A673 (cell line): ENCODE measurements at regions not wholly inside any gene's neighbourhood (a gene's known extent, or its start where the extent isn't known, plus 50 kb on each side); places are given as distances from the start of the nearest gene placed in this dataset.
A peak's percentile ranks its signal among the peaks of the same experiment; 100 is the strongest.

Experiments
- BruUV-seq: library from RNA; stranded (reverse); fragments of 400-500 nt; replicated peaks from 2 replicates; lab custom pipeline; 2021; lab: Mats Ljungman, UMichigan
- CTCF ChIA-PET: fragments of 300-600 bp; sonication (Branson Sonifier 250); formaldehyde crosslinking; loops from one replicate; lab custom pipeline; 2022; ENCODE audit warnings: antibody characterized with exemption; lab: Charles Lee
- POLR2A ChIA-PET: fragments of 300-600 bp; sonication (Branson Sonifier 250); formaldehyde crosslinking; loops from one replicate; lab custom pipeline; 2022; ENCODE audit warnings: antibody characterized with exemption; ENCODE audit not compliant: low non-redundant PET; lab: Charles Lee
- DNase-seq: peaks from one replicate; pipeline ENCODE4 v3.0.0-alpha.2; 2015; ENCODE audit warnings: low spot score
- H3K27ac ChIP-seq: fragments of 200-600 bp; sonication (generic); 2 replicates; pipeline ENCODE4 v1.5.1; 2016; ENCODE audit warnings: mixed run types, low read depth, mild to moderate bottlenecking, mixed read lengths, antibody characterized with exemption, low read length; ENCODE audit not compliant: poor library complexity, severe bottlenecking
- H3K27me3 ChIP-seq: fragments of 200-600 bp; sonication (generic); replicated peaks from 2 replicates; pipeline ENCODE4 v1.6.1; 2017; ENCODE audit warnings: mixed run types, low read depth, mild to moderate bottlenecking, mixed read lengths, antibody characterized with exemption, low read length; ENCODE audit not compliant: insufficient read depth, poor library complexity
- H3K36me3 ChIP-seq: fragments of 200-600 bp; sonication (generic); 2 replicates; pipeline ENCODE4 v1.6.1; 2016; ENCODE audit warnings: mixed run types, mild to moderate bottlenecking, mixed read lengths, antibody characterized with exemption, low read length; ENCODE audit not compliant: insufficient read depth, poor library complexity, severe bottlenecking
- H3K4me1 ChIP-seq: fragments of 200-600 bp; sonication (generic); 2 replicates; pipeline ENCODE4 v1.6.1; 2017; ENCODE audit warnings: mixed run types, mild to moderate bottlenecking, mixed read lengths, antibody characterized with exemption, low read length; ENCODE audit not compliant: insufficient read depth, poor library complexity, severe bottlenecking
- H3K4me3 ChIP-seq: fragments of 200-600 bp; sonication (generic); 2 replicates; pipeline ENCODE4 v1.5.1; 2016; ENCODE audit warnings: low read depth, mixed run types, mild to moderate bottlenecking, mixed read lengths, low read length; ENCODE audit not compliant: poor library complexity, severe bottlenecking
- H3K9me3 ChIP-seq: fragments of 200-600 bp; sonication (generic); 2 replicates; pipeline ENCODE4 v1.6.1; 2016; ENCODE audit warnings: mixed run types, low read depth, mild to moderate bottlenecking, mixed read lengths, antibody characterized with exemption, low read length; ENCODE audit not compliant: poor library complexity, severe bottlenecking
- CTCF ChIP-seq: fragments of 300-800, 200-600 bp; sonication (generic); conservative IDR thresholded peaks from 2 replicates; pipeline ENCODE4 v1.5.1; 2017; ENCODE audit warnings: low read depth, mild to moderate bottlenecking, antibody characterized with exemption, low read length, moderate library complexity, mixed read lengths
- EZH2 ChIP-seq: fragments of 200-600 bp; sonication (generic); IDR thresholded peaks from 2 replicates; pipeline ENCODE4 v1.6.1; 2017; ENCODE audit warnings: borderline replicate concordance, low read depth, mild to moderate bottlenecking, mixed read lengths, antibody characterized with exemption, low read length; ENCODE audit not compliant: poor library complexity, severe bottlenecking
- intact Hi-C: fragments of 100-400 bp; cut with micrococcal nuclease; formaldehyde crosslinking; loops from one replicate; pipeline ENCODE4 v1.10.0; 2022; ENCODE audit not compliant: unreplicated experiment

- ChIA-PET CTCF (no interaction called here), POLR2A (no interaction called here)
- intact Hi-C loops: no loop called here
- no peak overlapping the region for H3K27ac ChIP-seq
- no TSS peak for BruUV-seq
- no peaks in the 10 kb centered on the region for H3K36me3 ChIP-seq
- no peaks in the 10 kb centered on the region for H3K9me3 ChIP-seq
- TF ChIP-seq CTCF: no peak
- no peak for TF ChIP-seq EZH2
- H3K4me1 ChIP-seq: no peaks in the 10 kb centered on the region
- DNase-seq: peak; percentile 3
- H3K4me3 ChIP-seq: no peak overlapping the region
- H3K27me3 ChIP-seq: peaks cover 37% of the 10 kb centered on the region
Measured at GRCh38 chr16:58937661-58938060, 203.5 kb upstream of the GOT2 start.

GRCh38 chr16:58933186-58933585 lies 199.1 kb upstream of the GOT2 start:
- Histone ChIP-seq H3K9me3 (no peaks in the 10 kb centered on the region), H3K27ac (no peak overlapping the region), H3K27me3 (peaks cover 20% of the 10 kb centered on the region), H3K36me3 (no peaks in the 10 kb centered on the region), H3K4me3 (no peak overlapping the region), H3K4me1 (no peaks in the 10 kb centered on the region)
- intact Hi-C loops: no loop called here
- DNase-seq: no peak
- ChIA-PET CTCF (no interaction called here), POLR2A (no interaction called here)
- no TSS peak for BruUV-seq
- no peak for TF ChIP-seq CTCF
- no peak for TF ChIP-seq EZH2

GRCh38 chr16:58931436-58931835 lies 197.3 kb upstream of the GOT2 start:
- BruUV-seq: no TSS peak
- H3K27ac ChIP-seq: no peak overlapping the region
- POLR2A ChIA-PET: no interaction called here
- TF ChIP-seq EZH2 (no peak), CTCF (no peak)
- H3K4me3 ChIP-seq: no peak overlapping the region
- no peaks in the 10 kb centered on the region for H3K9me3 ChIP-seq
- H3K27me3 ChIP-seq: peaks cover 17% of the 10 kb centered on the region
- no peaks in the 10 kb centered on the region for H3K4me1 ChIP-seq
- DNase-seq: no peak
- no peaks in the 10 kb centered on the region for H3K36me3 ChIP-seq
- CTCF ChIA-PET: no interaction called here
- intact Hi-C loops: no loop called here
